ENCODE measurements at regions not wholly inside any gene's neighbourhood (a gene's known extent, or its start where the extent isn't known, plus 50 kb on each side); places are given as distances from the start of the nearest gene placed in this dataset.

- no peak overlapping the region for H3K4me2 ChIP-seq (ENCODE audit: insufficient read depth in 1 of 2, low read depth in 2 of 2, low read length in 2 of 2)
- H4K91ac ChIP-seq (replicated peaks; ENCODE audit: insufficient read length, low read length): no peak overlapping the region
- H3K9me3 ChIP-seq (ENCODE audit: insufficient read depth in 2 of 2, low read depth in 1 of 2, low read length in 1 of 2): no peaks in the 10 kb centered on the region
- no peak overlapping the region for H2AK5ac ChIP-seq (ENCODE audit: low read depth, low read length)
- H3K14ac ChIP-seq (ENCODE audit: insufficient read length): no peak overlapping the region
- H3K79me1 ChIP-seq (ENCODE audit: low read depth, low read length): no peaks in the 10 kb centered on the region
- no peak overlapping the region for H3K56ac ChIP-seq (replicated peaks; ENCODE audit: insufficient read length, low read depth, low read length)
- FAIRE-seq (no peak), DNase-seq (ENCODE audit: low read depth in 1 of 2, low spot score in 2 of 2) (no peak)
- no peak overlapping the region for H3K18ac ChIP-seq (ENCODE audit: extremely low read depth, low read length)
- no peaks in the 10 kb centered on the region for H3K4me1 ChIP-seq (replicated peaks in 1 of 4; ENCODE audit: control insufficient read depth in 3 of 4, insufficient read depth in 4 of 4, low read length in 3 of 4)
- no peak overlapping the region for H2BK20ac ChIP-seq (ENCODE audit: low read length)
- H3K23me2 ChIP-seq (ENCODE audit: low read depth, low read length): no peaks in the 10 kb centered on the region
- H4K8ac ChIP-seq (ENCODE audit: extremely low read depth, insufficient read depth, low read length): no peak overlapping the region
- no peak overlapping the region for H2BK12ac ChIP-seq (ENCODE audit: low read depth, low read length)
- POLR2A ChIA-PET (ENCODE audit: partially characterized antibody): no interaction called here
- H2BK5ac ChIP-seq (ENCODE audit: low read depth, low read length): no peak overlapping the region
- H3K27me3 ChIP-seq (replicated peaks in 1 of 4; ENCODE audit: control insufficient read depth in 3 of 4, extremely low read depth in 1 of 4, insufficient read depth in 3 of 4, low read length in 3 of 4): no peaks in the 10 kb centered on the region
- H3K36me3 ChIP-seq (ENCODE audit: control insufficient read depth in 2 of 4, insufficient read depth in 4 of 4, low read length in 3 of 4): no peaks in the 10 kb centered on the region
- H3K4ac ChIP-seq (replicated peaks; ENCODE audit: insufficient read length, low read depth, low read length): no peak overlapping the region
- H3K23ac ChIP-seq (ENCODE audit: insufficient read length): no peak overlapping the region
- no peaks in the 10 kb centered on the region for H4K20me1 ChIP-seq (replicated peaks in 1 of 2; ENCODE audit: control insufficient read depth in 1 of 2, insufficient read depth in 2 of 2, low read length in 2 of 2)
- WGBS, 2 experiments (ENCODE audit: extremely low coverage in 1 of 2, insufficient coverage in 1 of 2, insufficient read length in 1 of 2, insufficient replicate concordance in 2 of 2, low coverage in 1 of 2, low lambda C conversion rate in 2 of 2, missing lambda C conversion rate in 1 of 2): 81% methylated on average over 2 of the region's 2 CpGs; no CpG with 5 or more reads in 1 of the 2 experiments
- CTCF ChIA-PET (ENCODE audit: partially characterized antibody): no interaction called here
- no peak overlapping the region for H2BK120ac ChIP-seq (replicated peaks; ENCODE audit: low read depth, low read length)
- no peak overlapping the region for H4K5ac ChIP-seq (ENCODE audit: insufficient read length, low read depth, low read length)
- no peak overlapping the region for H3K4me3 ChIP-seq (ENCODE audit: extremely low read depth in 1 of 4, insufficient read depth in 2 of 4, low read depth in 3 of 4, low read length in 4 of 4)
- H2BK15ac ChIP-seq (ENCODE audit: low read length): no peak overlapping the region
- H3K27ac ChIP-seq (ENCODE audit: low read depth, low read length): no peak overlapping the region
- H2AFZ ChIP-seq (ENCODE audit: low read length): no peak overlapping the region
- no peaks in the 10 kb centered on the region for H3K79me2 ChIP-seq (ENCODE audit: control insufficient read depth in 1 of 2, insufficient read depth in 2 of 2, low read length in 2 of 2)
- no peak overlapping the region for H3K9ac ChIP-seq (replicated peaks in 1 of 4; ENCODE audit: extremely low read depth in 1 of 4, low read depth in 3 of 4, low read length in 3 of 4)
- TF ChIP-seq SIX5 (IDR thresholded peaks at IDR 0.05; ENCODE audit: low read depth, low read length): no peak
- no peak for TF ChIP-seq CTCF (IDR thresholded peaks at IDR 0.05; ENCODE audit: control extremely low read depth in 1 of 3, insufficient read depth in 1 of 3, low read depth in 1 of 3, low read length in 3 of 3)
- TF ChIP-seq KDM1A (IDR thresholded peaks at IDR 0.05; ENCODE audit: borderline replicate concordance, low read length): no peak
- no peak for TF ChIP-seq BRCA1 (IDR thresholded peaks at IDR 0.05; ENCODE audit: low read depth, low read length)
- no peak for TF ChIP-seq POLR2A (IDR thresholded peaks at IDR 0.05; ENCODE audit: control extremely low read depth in 1 of 2, low read depth in 2 of 2, low read length in 2 of 2)
- TF ChIP-seq EZH2 (IDR thresholded peaks at IDR 0.05; ENCODE audit: low read depth, low read length, severe bottlenecking): no peak
- no peak for TF ChIP-seq RAD21 (IDR thresholded peaks at IDR 0.05 in 1 of 2, conservative IDR thresholded peaks at IDR 0.05 in 1 of 2; ENCODE audit: low read depth in 2 of 2, low read length in 2 of 2)
- TF ChIP-seq ATF3 (IDR thresholded peaks at IDR 0.05; ENCODE audit: insufficient read depth, low read depth, low read length): no peak
- TF ChIP-seq ATF2 (IDR thresholded peaks at IDR 0.05; ENCODE audit: low read length): no peak
These were observed 1646.9 kb upstream of the ADGRL3 start for GRCh38 chr4:59553063-59553720.
